Loucy (cell line): ENCODE measurements at regions not wholly inside any gene's neighbourhood (a gene's known extent, or its start where the extent isn't known, plus 50 kb on each side); places are given as distances from the start of the nearest gene placed in this dataset.

Source experiments
- H2AFZ ChIP-seq: fragments of 200-600 bp; sonication (generic); 2 replicates; pipeline ENCODE4 v1.6.0; 2016; ENCODE audit warnings: antibody characterized with exemption, mild to moderate bottlenecking, low read length, moderate library complexity
- H3F3A ChIP-seq: fragments of 200-600 bp; 2 replicates; pipeline ENCODE4 v1.6.0; 2016; ENCODE audit warnings: antibody characterized with exemption, low read depth, mild to moderate bottlenecking
- H3K27me3 ChIP-seq: fragments of 200-600 bp; sonication (generic); 2 replicates; pipeline ENCODE4 v1.6.1; 2014; ENCODE audit warnings: low read length, mild to moderate bottlenecking; ENCODE audit not compliant: insufficient read depth, poor library complexity, severe bottlenecking
- H3K36me3 ChIP-seq: fragments of 200-600 bp; sonication (generic); 2 replicates; pipeline ENCODE4 v1.6.1; 2016; ENCODE audit warnings: low read length; ENCODE audit not compliant: insufficient read depth
- H3K4me1 ChIP-seq: fragments of 200-600 bp; sonication (generic); 2 replicates; pipeline ENCODE4 v1.5.1; 2014; ENCODE audit warnings: low read length, mild to moderate bottlenecking; ENCODE audit not compliant: insufficient read depth, poor library complexity, severe bottlenecking
- H3K4me2 ChIP-seq: fragments of 200-600 bp; sonication (generic); 2 replicates; pipeline ENCODE4 v1.6.0; 2014; ENCODE audit warnings: antibody characterized with exemption, low read length, low read depth, mild to moderate bottlenecking; ENCODE audit not compliant: poor library complexity, severe bottlenecking
- H3K4me3 ChIP-seq: fragments of 200-600 bp; sonication (generic); 2 replicates; pipeline ENCODE4 v1.5.1; 2014; ENCODE audit warnings: low read length, mild to moderate bottlenecking, mixed read lengths; ENCODE audit not compliant: poor library complexity, severe bottlenecking
- H3K79me2 ChIP-seq: fragments of 200-600 bp; sonication (generic); 2 replicates; pipeline ENCODE4 v1.6.1; 2014; ENCODE audit warnings: low read length; ENCODE audit not compliant: insufficient read depth
- H3K9ac ChIP-seq: fragments of 200-600 bp; sonication (generic); 2 replicates; pipeline ENCODE4 v1.6.0; 2014; ENCODE audit warnings: mild to moderate bottlenecking, low read depth, low read length, moderate library complexity; ENCODE audit not compliant: poor library complexity, severe bottlenecking
- H3K9me2 ChIP-seq: fragments of 200-600 bp; sonication (generic); replicated peaks from 2 replicates; pipeline ENCODE4 v1.6.1; 2016; ENCODE audit warnings: low read depth, low read length, mixed read lengths
- H3K9me3 ChIP-seq: fragments of 200-600 bp; sonication (generic); 2 replicates; pipeline ENCODE4 v1.6.1; 2014; ENCODE audit warnings: mild to moderate bottlenecking, antibody characterized with exemption, low read length, low read depth; ENCODE audit not compliant: insufficient read depth
- H4K20me1 ChIP-seq: fragments of 200-600 bp; sonication (generic); 2 replicates; pipeline ENCODE4 v1.6.0; 2014; ENCODE audit warnings: antibody characterized with exemption, low read length, mild to moderate bottlenecking; ENCODE audit not compliant: insufficient read depth, poor library complexity, severe bottlenecking
- EZH2phosphoT487 ChIP-seq: fragments of 200-600 bp; IDR thresholded peaks from 2 replicates; pipeline ENCODE4 v1.6.1; 2018; ENCODE audit warnings: antibody characterized with exemption, mild to moderate bottlenecking, moderate library complexity, borderline replicate concordance
- TF ChIP-seq, protein P1 (sequence below): fragments of 200-600 bp; sonication (generic); conservative IDR thresholded peaks from 2 replicates; pipeline ENCODE4 v1.5.1; 2014; ENCODE audit warnings: mild to moderate bottlenecking, antibody characterized with exemption, low read length

DNA sequence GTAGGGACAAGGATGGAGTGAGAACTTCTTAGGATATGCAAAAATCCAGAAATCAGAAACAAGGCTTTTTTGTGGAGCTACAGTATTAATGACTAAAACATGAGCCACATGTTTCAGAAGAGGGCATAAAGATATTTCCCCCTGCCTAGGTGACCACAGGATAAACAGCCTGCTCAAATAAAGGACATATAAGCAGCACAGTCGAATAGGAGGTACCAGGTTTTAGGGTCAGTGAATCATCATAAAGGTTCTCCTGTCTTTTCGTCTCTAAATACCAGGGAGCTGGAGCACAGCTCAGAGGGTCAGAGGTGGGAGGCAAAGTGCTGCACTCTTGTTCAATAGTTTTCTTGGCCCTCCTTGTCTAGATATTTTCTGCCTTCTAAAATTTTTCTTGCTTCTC lies 211.9 kb upstream of the HS3ST1 start:
- 0 out of 2 replicates have a peak, but pooled peaks cover 3% of the 10 kb centered on the region for H3K9me2 ChIP-seq
- H3F3A ChIP-seq = no peaks in the 10 kb centered on the region
- H3K36me3 ChIP-seq = no peaks in the 10 kb centered on the region
- no peaks in the 10 kb centered on the region for H3K9me3 ChIP-seq
- no peak overlapping the region for H3K4me2 ChIP-seq
- H2AFZ ChIP-seq = no peak overlapping the region
- no peak overlapping the region for H3K9ac ChIP-seq
- H3K4me1 ChIP-seq = no peaks in the 10 kb centered on the region
- no peaks in the 10 kb centered on the region for H3K79me2 ChIP-seq
- TF ChIP-seq EZH2phosphoT487 = no peak
- TF ChIP-seq, protein P1, sequence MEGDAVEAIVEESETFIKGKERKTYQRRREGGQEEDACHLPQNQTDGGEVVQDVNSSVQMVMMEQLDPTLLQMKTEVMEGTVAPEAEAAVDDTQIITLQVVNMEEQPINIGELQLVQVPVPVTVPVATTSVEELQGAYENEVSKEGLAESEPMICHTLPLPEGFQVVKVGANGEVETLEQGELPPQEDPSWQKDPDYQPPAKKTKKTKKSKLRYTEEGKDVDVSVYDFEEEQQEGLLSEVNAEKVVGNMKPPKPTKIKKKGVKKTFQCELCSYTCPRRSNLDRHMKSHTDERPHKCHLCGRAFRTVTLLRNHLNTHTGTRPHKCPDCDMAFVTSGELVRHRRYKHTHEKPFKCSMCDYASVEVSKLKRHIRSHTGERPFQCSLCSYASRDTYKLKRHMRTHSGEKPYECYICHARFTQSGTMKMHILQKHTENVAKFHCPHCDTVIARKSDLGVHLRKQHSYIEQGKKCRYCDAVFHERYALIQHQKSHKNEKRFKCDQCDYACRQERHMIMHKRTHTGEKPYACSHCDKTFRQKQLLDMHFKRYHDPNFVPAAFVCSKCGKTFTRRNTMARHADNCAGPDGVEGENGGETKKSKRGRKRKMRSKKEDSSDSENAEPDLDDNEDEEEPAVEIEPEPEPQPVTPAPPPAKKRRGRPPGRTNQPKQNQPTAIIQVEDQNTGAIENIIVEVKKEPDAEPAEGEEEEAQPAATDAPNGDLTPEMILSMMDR = no peak
- H4K20me1 ChIP-seq = no peaks in the 10 kb centered on the region
- no peak overlapping the region for H3K4me3 ChIP-seq
- no peaks in the 10 kb centered on the region for H3K27me3 ChIP-seq

DNA sequence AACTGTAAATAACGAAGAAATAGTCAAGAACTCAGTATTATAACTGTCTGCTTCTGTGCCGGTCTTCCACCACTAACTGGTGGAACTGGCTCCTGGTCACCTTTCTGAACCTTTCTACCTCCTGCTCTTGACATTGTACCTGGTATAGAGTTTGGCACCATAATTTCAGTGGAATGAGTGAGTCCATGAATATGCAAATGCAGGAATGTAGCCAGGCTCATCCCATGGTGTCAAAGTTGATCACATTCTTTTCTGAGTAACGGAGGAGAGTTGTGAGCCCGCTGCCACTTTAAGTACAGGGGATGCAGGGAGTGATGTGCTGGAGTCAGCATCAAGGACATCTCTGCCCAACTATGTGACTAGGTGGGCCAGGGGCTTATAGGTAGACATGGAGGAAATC lies 207.9 kb upstream of the HS3ST1 start:
- H3K36me3 ChIP-seq = no peaks in the 10 kb centered on the region
- H3K4me1 ChIP-seq = no peaks in the 10 kb centered on the region
- TF ChIP-seq EZH2phosphoT487 = no peak
- TF ChIP-seq, protein P1 = no peak

DNA sequence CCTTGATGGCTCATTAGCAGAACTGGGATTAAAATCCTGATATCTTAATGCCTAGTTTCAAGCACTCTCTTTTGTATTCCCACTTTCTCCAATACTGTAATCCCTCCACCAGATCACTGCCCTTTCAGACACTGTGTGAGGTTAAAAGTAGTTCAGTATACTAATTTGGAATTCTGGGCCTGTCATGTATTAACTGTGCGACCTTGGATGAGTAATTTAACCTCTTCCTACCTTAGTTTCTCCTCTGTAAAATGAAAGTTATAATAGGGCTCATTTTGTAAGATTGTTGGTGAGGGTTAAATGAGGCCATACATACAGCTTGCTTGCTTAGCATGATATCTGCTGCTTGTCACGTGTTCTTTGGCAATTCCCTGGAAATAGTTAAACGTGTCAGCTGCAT lies 207.3 kb upstream of the HS3ST1 start:
- Histone ChIP-seq H3F3A (no peaks in the 10 kb centered on the region), H3K4me3 (no peak overlapping the region), H3K9ac (no peak overlapping the region), H3K4me2 (no peak overlapping the region), H3K9me2 (no peaks in the 10 kb centered on the region), H3K27me3 (no peaks in the 10 kb centered on the region), H3K79me2 (no peaks in the 10 kb centered on the region), H3K4me1 (no peaks in the 10 kb centered on the region), H3K9me3 (no peaks in the 10 kb centered on the region), H2AFZ (no peak overlapping the region), H4K20me1 (no peaks in the 10 kb centered on the region), H3K36me3 (no peaks in the 10 kb centered on the region)
- TF ChIP-seq EZH2phosphoT487 = no peak
- TF ChIP-seq, protein P1 = no peak

More for the DNA sequence above, 207.9 kb upstream of the HS3ST1 start:
- Histone ChIP-seq H3K9me2 (no peaks in the 10 kb centered on the region), H4K20me1 (no peaks in the 10 kb centered on the region), H3K9me3 (no peaks in the 10 kb centered on the region), H3F3A (no peaks in the 10 kb centered on the region), H3K27me3 (no peaks in the 10 kb centered on the region), H3K4me2 (no peak overlapping the region), H3K9ac (no peak overlapping the region), H2AFZ (no peak overlapping the region), H3K4me3 (no peak overlapping the region), H3K79me2 (no peaks in the 10 kb centered on the region)
